SK-N-SH treated with all-trans-retinoic acid at 6 μM for 48 hours (cell line): ENCODE measurements at regions not wholly inside any gene's neighbourhood (a gene's known extent, or its start where the extent isn't known, plus 50 kb on each side); places are given as distances from the start of the nearest gene placed in this dataset.

ENCODE experiments used
- ATAC-seq: fragments of 200-7000 bp; cut with Tn5 transposase; 3 replicates; pipeline ENCODE4 v1.9.1; 2020; ENCODE audit warnings: mild to moderate bottlenecking, moderate library complexity
- ARNTL ChIP-seq: fragments of 450-650 bp; formaldehyde crosslinking; IDR thresholded peaks from 2 replicates; pipeline ENCODE4 v1.5.0; 2020; ENCODE audit warnings: low read depth, mild to moderate bottlenecking, moderate library complexity, borderline replicate concordance
- BACH2 ChIP-seq: fragments of 250-450 bp; sonication (Bioruptor Pico); IDR thresholded peaks from 2 replicates; pipeline ENCODE4 v1.9.0; 2021; ENCODE audit warnings: mild to moderate bottlenecking, borderline replicate concordance
- CREB5 ChIP-seq: fragments of 250-450 bp; sonication (Bioruptor Pico); IDR thresholded peaks from 2 replicates; pipeline ENCODE4 v1.5.1; 2020; ENCODE audit warnings: low read depth, mild to moderate bottlenecking, moderate library complexity
- CSDC2 ChIP-seq: fragments of 250-450 bp; sonication (Bioruptor Pico); IDR thresholded peaks from 2 replicates; pipeline ENCODE4 v1.5.0; 2020; ENCODE audit warnings: mild to moderate bottlenecking, moderate library complexity
- CSRNP3 ChIP-seq: fragments of 250-450 bp; sonication (Bioruptor Pico); IDR thresholded peaks from 2 replicates; pipeline ENCODE4 v1.5.1; 2021; ENCODE audit warnings: mild to moderate bottlenecking, moderate library complexity
- ESRRG ChIP-seq: fragments of 250-450 bp; sonication (Bioruptor Pico); IDR thresholded peaks from 2 replicates; pipeline ENCODE4 v1.6.1; 2021; ENCODE audit warnings: mild to moderate bottlenecking
- GLIS3 ChIP-seq: fragments of 250-450 bp; sonication (Bioruptor Pico); IDR thresholded peaks from 2 replicates; pipeline ENCODE4 v1.5.0; 2020; ENCODE audit warnings: mild to moderate bottlenecking, moderate library complexity
- ISL1 ChIP-seq: fragments of 250-450 bp; sonication (Bioruptor Pico); IDR thresholded peaks from 2 replicates; pipeline ENCODE4 v2.1.2; 2022; ENCODE audit warnings: mild to moderate bottlenecking, moderate library complexity
- OSR1 ChIP-seq: fragments of 250-450 bp; sonication (Bioruptor Pico); IDR thresholded peaks from 2 replicates; pipeline ENCODE4 v1.8.0; 2022; ENCODE audit warnings: moderate library complexity, mild to moderate bottlenecking, inconsistent platforms
- PATZ1 ChIP-seq: fragments of 250-450 bp; sonication (Bioruptor Pico); IDR thresholded peaks from 2 replicates; pipeline ENCODE4 v1.8.0; 2020; ENCODE audit warnings: mild to moderate bottlenecking, moderate library complexity, borderline replicate concordance
- POU6F1 ChIP-seq: fragments of 250-450 bp; sonication (Bioruptor Pico); IDR thresholded peaks from 2 replicates; pipeline ENCODE4 v1.8.0; 2021; ENCODE audit warnings: low read depth, mild to moderate bottlenecking, moderate library complexity, borderline replicate concordance
- PPARA ChIP-seq: fragments of 250-450 bp; sonication (Bioruptor Pico); IDR thresholded peaks from 2 replicates; pipeline ENCODE4 v1.5.0; 2020; ENCODE audit warnings: mild to moderate bottlenecking, borderline replicate concordance
- RARB ChIP-seq: fragments of 250-450 bp; sonication (Bioruptor Pico); IDR thresholded peaks from 2 replicates; pipeline ENCODE4 v1.8.0; 2021; ENCODE audit warnings: mild to moderate bottlenecking, moderate library complexity
- SNAI2 ChIP-seq: fragments of 250-450 bp; sonication (Bioruptor Pico); IDR thresholded peaks from 2 replicates; pipeline ENCODE4 v1.5.0; 2020; ENCODE audit warnings: mild to moderate bottlenecking, moderate library complexity
- TCF4 ChIP-seq: fragments of 250-450 bp; sonication (Bioruptor Pico); IDR thresholded peaks from 2 replicates; pipeline ENCODE4 v1.8.0; 2021; ENCODE audit warnings: mild to moderate bottlenecking, moderate library complexity, borderline replicate concordance
- TOX ChIP-seq: fragments of 250-450 bp; sonication (Bioruptor Pico); IDR thresholded peaks from 2 replicates; pipeline ENCODE4 v1.8.0; 2021; ENCODE audit warnings: mild to moderate bottlenecking, moderate library complexity, borderline replicate concordance
- TSHZ2 ChIP-seq: fragments of 250-450 bp; sonication (Bioruptor Pico); IDR thresholded peaks from 2 replicates; pipeline ENCODE4 v1.5.0; 2020; ENCODE audit warnings: mild to moderate bottlenecking, moderate library complexity
- ZFP3 ChIP-seq: fragments of 250-450 bp; sonication (Bioruptor Pico); IDR thresholded peaks from 2 replicates; pipeline ENCODE4 v1.5.0; 2020; ENCODE audit warnings: mild to moderate bottlenecking, moderate library complexity
- ZFP30 ChIP-seq: fragments of 450-650 bp; formaldehyde crosslinking; IDR thresholded peaks from 2 replicates; pipeline ENCODE4 v1.5.0; 2022; ENCODE audit warnings: mild to moderate bottlenecking, moderate library complexity
- ZNF565 ChIP-seq: fragments of 450-650 bp; formaldehyde crosslinking; conservative IDR thresholded peaks from 2 replicates; pipeline ENCODE4 v1.5.0; 2020; ENCODE audit warnings: low read depth, mild to moderate bottlenecking, moderate library complexity
- ZNF70 ChIP-seq: fragments of 450-650 bp; formaldehyde crosslinking; IDR thresholded peaks from 2 replicates; pipeline ENCODE4 v1.5.0; 2020; ENCODE audit warnings: mild to moderate bottlenecking, moderate library complexity

- ATAC-seq: no peak
- TF ChIP-seq CSDC2 (CRISPR knock-in tag): no peak
- no peak for TF ChIP-seq TCF4 (CRISPR knock-in tag)
- no peak for TF ChIP-seq ZFP30
- TF ChIP-seq BACH2: no peak
- TF ChIP-seq PPARA (CRISPR knock-in tag): no peak
- no peak for TF ChIP-seq ZNF565 (CRISPR knock-in tag)
- no peak for TF ChIP-seq ARNTL (CRISPR knock-in tag)
- TF ChIP-seq CSRNP3 (CRISPR knock-in tag): no peak
- no peak for TF ChIP-seq ESRRG (CRISPR knock-in tag)
- TF ChIP-seq CREB5 (CRISPR knock-in tag): no peak
- no peak for TF ChIP-seq SNAI2 (CRISPR knock-in tag)
- TF ChIP-seq TSHZ2 (CRISPR knock-in tag): no peak
- no peak for TF ChIP-seq OSR1
- TF ChIP-seq ZFP3: no peak
- no peak for TF ChIP-seq ISL1 (CRISPR knock-in tag)
- TF ChIP-seq PATZ1: no peak
- TF ChIP-seq TOX (CRISPR knock-in tag): no peak
- TF ChIP-seq GLIS3 (CRISPR knock-in tag): no peak
- TF ChIP-seq POU6F1 (CRISPR knock-in tag): no peak
These were observed 219.0 kb downstream of the CRPPA start for GRCh38 chr7:16202303-16202702.

- TF ChIP-seq SNAI2 (CRISPR knock-in tag) (no peak), ISL1 (CRISPR knock-in tag) (no peak), ZNF565 (CRISPR knock-in tag) (no peak), TCF4 (CRISPR knock-in tag) (no peak), POU6F1 (CRISPR knock-in tag) (no peak), TOX (CRISPR knock-in tag) (no peak), ARNTL (CRISPR knock-in tag) (no peak), ZNF70 (no peak), RARB (CRISPR knock-in tag) (no peak), PATZ1 (no peak)
- no peak for ATAC-seq
These were observed 220.7 kb downstream of the CRPPA start for GRCh38 chr7:16200591-16200990.
